ENCODE measurements at regions not wholly inside any gene's neighbourhood (a gene's known extent, or its start where the extent isn't known, plus 50 kb on each side); places are given as distances from the start of the nearest gene placed in this dataset.

GRCh38 chr7:149568218-149568617 lies 70.6 kb upstream of the ZNF746 start:
- H3K9me3 ChIP-seq (ENCODE audit: low read length), result no peaks in the 10 kb centered on the region; the same call in 1 of the 2 replicates
- H3K9ac ChIP-seq (ENCODE audit: insufficient read depth, low read depth, low read length), result no peak overlapping the region
- H3K27me3 ChIP-seq (ENCODE audit: control insufficient read depth in 1 of 2, insufficient read depth in 2 of 2, low read length in 2 of 2), result no peaks in the 10 kb centered on the region
- no peak overlapping the region for H3K4me2 ChIP-seq (ENCODE audit: low read depth, low read length)
- BruUV-seq (replicated peaks), result no TSS peak
- H3K27ac ChIP-seq (ENCODE audit: extremely low read length, insufficient read depth, low read length), result no peak overlapping the region
- FAIRE-seq (no peak), ATAC-seq (no peak), DNase-seq (ENCODE audit: low spot score) (no peak)
- intact Hi-C loops (cut with micrococcal nuclease; ENCODE audit: unreplicated experiment), result no loop called here
- ChIA-PET POLR2A (no interaction called here), CTCF (ENCODE audit: low intra/inter-chr PET ratio, low total read pairs) (no interaction called here)
- no peaks in the 10 kb centered on the region for H3K4me1 ChIP-seq (ENCODE audit: insufficient read depth, low read length)
- H4K20me1 ChIP-seq (ENCODE audit: insufficient read depth, low read length), result no peaks in the 10 kb centered on the region
- no peaks in the 10 kb centered on the region for H3K79me2 ChIP-seq (ENCODE audit: insufficient read depth, low read length)
- peaks cover 0 to 20% of the 10 kb centered on the region in 2 experiments; a peak in 4 of 5 replicates for H3K36me3 ChIP-seq (replicated peaks in 1 of 2; ENCODE audit: control insufficient read depth in 1 of 2, insufficient read depth in 2 of 2, low read length in 2 of 2)
- WGBS (ENCODE audit: low lambda C conversion rate), result 100% methylated on average over 5 of the region's 5 CpGs
- in situ Hi-C loops (cut with HindIII; ENCODE audit: extremely low pct_ligation_motif_present, low pct_unique_long_range_greater_than_20kb), result no loop called here
- H2AFZ ChIP-seq (ENCODE audit: low read length), result no peak overlapping the region
- no peak overlapping the region for H3K4me3 ChIP-seq (replicated peaks in 1 of 3; ENCODE audit: insufficient read depth in 1 of 3, low read depth in 2 of 3, low read length in 3 of 3)
- TF ChIP-seq DNMT3B (CRISPR knock-in tag; conservative IDR thresholded peaks at IDR 0.05), result no peak
- TF ChIP-seq KDM5A (IDR thresholded peaks at IDR 0.05; ENCODE audit: borderline replicate concordance, low read length), result no peak
- TF ChIP-seq, protein P1, sequence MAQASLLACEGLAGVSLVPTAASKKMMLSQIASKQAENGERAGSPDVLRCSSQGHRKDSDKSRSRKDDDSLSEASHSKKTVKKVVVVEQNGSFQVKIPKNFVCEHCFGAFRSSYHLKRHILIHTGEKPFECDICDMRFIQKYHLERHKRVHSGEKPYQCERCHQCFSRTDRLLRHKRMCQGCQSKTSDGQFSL (CRISPR knock-in tag; IDR thresholded peaks at IDR 0.05), result no peak
- TF ChIP-seq ZBTB2 (CRISPR knock-in tag; IDR thresholded peaks at IDR 0.05; ENCODE audit: low read depth), result no peak
- TF ChIP-seq, protein P2, sequence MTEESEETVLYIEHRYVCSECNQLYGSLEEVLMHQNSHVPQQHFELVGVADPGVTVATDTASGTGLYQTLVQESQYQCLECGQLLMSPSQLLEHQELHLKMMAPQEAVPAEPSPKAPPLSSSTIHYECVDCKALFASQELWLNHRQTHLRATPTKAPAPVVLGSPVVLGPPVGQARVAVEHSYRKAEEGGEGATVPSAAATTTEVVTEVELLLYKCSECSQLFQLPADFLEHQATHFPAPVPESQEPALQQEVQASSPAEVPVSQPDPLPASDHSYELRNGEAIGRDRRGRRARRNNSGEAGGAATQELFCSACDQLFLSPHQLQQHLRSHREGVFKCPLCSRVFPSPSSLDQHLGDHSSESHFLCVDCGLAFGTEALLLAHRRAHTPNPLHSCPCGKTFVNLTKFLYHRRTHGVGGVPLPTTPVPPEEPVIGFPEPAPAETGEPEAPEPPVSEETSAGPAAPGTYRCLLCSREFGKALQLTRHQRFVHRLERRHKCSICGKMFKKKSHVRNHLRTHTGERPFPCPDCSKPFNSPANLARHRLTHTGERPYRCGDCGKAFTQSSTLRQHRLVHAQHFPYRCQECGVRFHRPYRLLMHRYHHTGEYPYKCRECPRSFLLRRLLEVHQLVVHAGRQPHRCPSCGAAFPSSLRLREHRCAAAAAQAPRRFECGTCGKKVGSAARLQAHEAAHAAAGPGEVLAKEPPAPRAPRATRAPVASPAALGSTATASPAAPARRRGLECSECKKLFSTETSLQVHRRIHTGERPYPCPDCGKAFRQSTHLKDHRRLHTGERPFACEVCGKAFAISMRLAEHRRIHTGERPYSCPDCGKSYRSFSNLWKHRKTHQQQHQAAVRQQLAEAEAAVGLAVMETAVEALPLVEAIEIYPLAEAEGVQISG (CRISPR knock-in tag; IDR thresholded peaks at IDR 0.05), result no peak
- TF ChIP-seq SCMH1 (CRISPR knock-in tag; IDR thresholded peaks at IDR 0.05; ENCODE audit: borderline replicate concordance), result no peak
- no peak for TF ChIP-seq CREM (IDR thresholded peaks at IDR 0.05)
- no peak for TF ChIP-seq CREM (CRISPR knock-in tag; IDR thresholded peaks at IDR 0.05)
- TF ChIP-seq ZNF615 (CRISPR knock-in tag; IDR thresholded peaks at IDR 0.05; ENCODE audit: borderline replicate concordance), result no peak
- TF ChIP-seq HOXA3 (CRISPR knock-in tag; IDR thresholded peaks at IDR 0.05), result no peak
- TF ChIP-seq ISX (CRISPR knock-in tag; conservative IDR thresholded peaks at IDR 0.05), result no peak
- TF ChIP-seq, protein P3, sequence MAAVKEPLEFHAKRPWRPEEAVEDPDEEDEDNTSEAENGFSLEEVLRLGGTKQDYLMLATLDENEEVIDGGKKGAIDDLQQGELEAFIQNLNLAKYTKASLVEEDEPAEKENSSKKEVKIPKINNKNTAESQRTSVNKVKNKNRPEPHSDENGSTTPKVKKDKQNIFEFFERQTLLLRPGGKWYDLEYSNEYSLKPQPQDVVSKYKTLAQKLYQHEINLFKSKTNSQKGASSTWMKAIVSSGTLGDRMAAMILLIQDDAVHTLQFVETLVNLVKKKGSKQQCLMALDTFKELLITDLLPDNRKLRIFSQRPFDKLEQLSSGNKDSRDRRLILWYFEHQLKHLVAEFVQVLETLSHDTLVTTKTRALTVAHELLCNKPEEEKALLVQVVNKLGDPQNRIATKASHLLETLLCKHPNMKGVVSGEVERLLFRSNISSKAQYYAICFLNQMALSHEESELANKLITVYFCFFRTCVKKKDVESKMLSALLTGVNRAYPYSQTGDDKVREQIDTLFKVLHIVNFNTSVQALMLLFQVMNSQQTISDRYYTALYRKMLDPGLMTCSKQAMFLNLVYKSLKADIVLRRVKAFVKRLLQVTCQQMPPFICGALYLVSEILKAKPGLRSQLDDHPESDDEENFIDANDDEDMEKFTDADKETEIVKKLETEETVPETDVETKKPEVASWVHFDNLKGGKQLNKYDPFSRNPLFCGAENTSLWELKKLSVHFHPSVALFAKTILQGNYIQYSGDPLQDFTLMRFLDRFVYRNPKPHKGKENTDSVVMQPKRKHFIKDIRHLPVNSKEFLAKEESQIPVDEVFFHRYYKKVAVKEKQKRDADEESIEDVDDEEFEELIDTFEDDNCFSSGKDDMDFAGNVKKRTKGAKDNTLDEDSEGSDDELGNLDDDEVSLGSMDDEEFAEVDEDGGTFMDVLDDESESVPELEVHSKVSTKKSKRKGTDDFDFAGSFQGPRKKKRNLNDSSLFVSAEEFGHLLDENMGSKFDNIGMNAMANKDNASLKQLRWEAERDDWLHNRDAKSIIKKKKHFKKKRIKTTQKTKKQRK (IDR thresholded peaks at IDR 0.05; ENCODE audit: low read length), result no peak
- no peak for TF ChIP-seq ZNF503 (CRISPR knock-in tag; IDR thresholded peaks at IDR 0.05)
- no peak for TF ChIP-seq THRA (CRISPR knock-in tag; IDR thresholded peaks at IDR 0.05; ENCODE audit: borderline replicate concordance)

Data from HepG2 (cell line).